PC-3 (cell line): ENCODE measurements at regions not wholly inside any gene's neighbourhood (a gene's known extent, or its start where the extent isn't known, plus 50 kb on each side); places are given as distances from the start of the nearest gene placed in this dataset.

ENCODE experiments used
- ATAC-seq: fragments of 200-7000 bp; cut with Tn5 transposase; 2 replicates; pipeline ENCODE4 v1.9.1; 2020; ENCODE audit warnings: mild to moderate bottlenecking, moderate library complexity
- BruUV-seq: library from RNA; stranded (reverse); fragments of 400-500 nt; replicated peaks from 2 replicates; lab custom pipeline; 2021; lab: Mats Ljungman, UMichigan
- CTCF ChIA-PET: fragments of 300-600 bp; sonication (Branson Sonifier 250); formaldehyde crosslinking; loops from one replicate; lab custom pipeline; 2022; ENCODE audit warnings: antibody characterized with exemption; lab: Charles Lee
- POLR2A ChIA-PET: fragments of 300-600 bp; sonication (Branson Sonifier 250); formaldehyde crosslinking; loops from one replicate; lab custom pipeline; 2022; ENCODE audit warnings: antibody characterized with exemption; ENCODE audit not compliant: unreplicated experiment; lab: Charles Lee
- DNase-seq: peaks from one replicate; pipeline ENCODE4 v3.0.0-alpha.2; 2015
- H2AFZ ChIP-seq: fragments of 300-600 bp; sonication (generic); 2 replicates; pipeline ENCODE4 v1.6.0; 2016; ENCODE audit warnings: antibody characterized with exemption, low read length
- H3F3A ChIP-seq: fragments of 300-600 bp; sonication (generic); one replicate; pipeline ENCODE4 v1.6.0; 2017; ENCODE audit warnings: antibody characterized with exemption, low read length, control low read depth, mild to moderate bottlenecking; ENCODE audit not compliant: unreplicated experiment
- H3K27ac ChIP-seq: fragments of 300-600 bp; sonication (generic); 2 replicates; pipeline ENCODE4 v1.5.1; 2016; ENCODE audit warnings: mild to moderate bottlenecking, low read length
- H3K27me3 ChIP-seq: fragments of 300-600 bp; sonication (generic); 2 replicates; pipeline ENCODE4 v1.6.1; 2016; ENCODE audit warnings: low read length, mixed read lengths
- H3K36me3 ChIP-seq: fragments of 300-600 bp; sonication (generic); 2 replicates; pipeline ENCODE4 v1.6.1; 2016; ENCODE audit warnings: low read depth, mixed run types, low read length, mixed read lengths
- H3K4me1 ChIP-seq: fragments of 300-600 bp; sonication (generic); 2 replicates; pipeline ENCODE4 v1.5.1; 2016; ENCODE audit warnings: low read length; ENCODE audit not compliant: insufficient read depth
- H3K4me2 ChIP-seq: fragments of 300-600 bp; sonication (generic); 2 replicates; pipeline ENCODE4 v1.6.0; 2016; ENCODE audit warnings: low read length
- H3K4me3 ChIP-seq: fragments of 300-600 bp; sonication (generic); 2 replicates; pipeline ENCODE4 v1.5.1; 2016; ENCODE audit warnings: mild to moderate bottlenecking, low read length, mixed read lengths
- H3K79me2 ChIP-seq: fragments of 300-600 bp; sonication (generic); 2 replicates; pipeline ENCODE4 v1.6.1; 2017; ENCODE audit warnings: low read length, mixed read lengths
- H3K9ac ChIP-seq: fragments of 300-600 bp; sonication (generic); 2 replicates; pipeline ENCODE4 v1.6.0; 2016; ENCODE audit warnings: mild to moderate bottlenecking, low read length
- H3K9me2 ChIP-seq: fragments of 300-600 bp; sonication (generic); replicated peaks from 2 replicates; pipeline ENCODE4 v1.6.1; 2016; ENCODE audit warnings: mixed run types, low read length, mixed read lengths
- H3K9me3 ChIP-seq: fragments of 300-600 bp; sonication (generic); 2 replicates; pipeline ENCODE4 v1.6.1; 2016; ENCODE audit warnings: low read length, mixed read lengths
- H4K20me1 ChIP-seq: fragments of 300-600 bp; sonication (generic); 2 replicates; pipeline ENCODE4 v1.6.1; 2016; ENCODE audit warnings: low read length, mixed read lengths
- CTCF ChIP-seq: fragments of 300-600 bp; sonication (generic); conservative IDR thresholded peaks from 2 replicates; pipeline ENCODE4 v1.5.1; 2017; ENCODE audit warnings: antibody characterized with exemption, low read depth, mild to moderate bottlenecking, low read length
- EZH2 ChIP-seq: fragments of 300-600 bp; sonication (generic); IDR thresholded peaks from one replicate; pipeline ENCODE4 v1.6.1; 2017; ENCODE audit warnings: antibody characterized with exemption, mild to moderate bottlenecking, low read length; ENCODE audit not compliant: unreplicated experiment
- EZH2phosphoT487 ChIP-seq: fragments of 300-600 bp; sonication (generic); IDR thresholded peaks from 2 replicates; pipeline ENCODE4 v1.6.1; 2018; ENCODE audit warnings: mild to moderate bottlenecking, antibody characterized with exemption, low read length, borderline replicate concordance
- intact Hi-C: fragments of 100-400 bp; cut with micrococcal nuclease; formaldehyde crosslinking; loops from 2 replicates; pipeline ENCODE4 v1.9.0; 2023

GRCh38 chr5:92992073-92992472 is 588.9 kb downstream of the NR2F1-AS1 start:
- Histone ChIP-seq H3K27ac (no peak overlapping the region), H3F3A (no peaks in the 10 kb centered on the region), H3K36me3 (no peaks in the 10 kb centered on the region)

DNA sequence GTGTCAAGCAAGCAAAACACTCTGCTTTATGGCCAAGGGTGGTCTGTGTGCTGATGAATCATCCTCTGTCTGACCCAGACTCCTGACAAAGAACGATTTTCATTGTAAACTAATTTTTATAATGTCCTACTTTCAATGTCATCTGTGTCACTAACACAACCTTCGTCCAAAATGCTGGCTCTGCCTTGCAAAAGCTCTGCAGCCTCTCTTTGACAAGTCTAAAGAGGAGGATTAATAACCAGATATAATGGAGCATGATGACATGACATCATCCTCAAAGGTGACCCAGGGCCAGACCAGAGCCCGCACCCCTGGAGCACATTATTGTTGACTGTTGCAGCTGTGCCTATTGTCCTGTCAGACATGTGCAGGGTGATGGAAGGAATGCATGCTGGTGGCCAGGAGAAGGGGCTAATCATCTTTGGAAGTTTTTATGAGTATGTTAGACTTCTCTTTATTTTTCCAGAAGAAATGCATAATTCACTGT is 589.4 kb downstream of the NR2F1-AS1 start:
- CTCF ChIA-PET, result no interaction called here
- ATAC-seq (peak; percentile 31), DNase-seq (no peak)
- H3K9ac ChIP-seq, result no peak overlapping the region
- no peaks in the 10 kb centered on the region for H3F3A ChIP-seq
- H3K4me2 ChIP-seq, result no peak overlapping the region
- H3K79me2 ChIP-seq, result no peaks in the 10 kb centered on the region
- BruUV-seq, result no TSS peak
- H2AFZ ChIP-seq, result no peak overlapping the region
- no peak overlapping the region for H3K4me3 ChIP-seq
- no peaks in the 10 kb centered on the region for H3K9me2 ChIP-seq
- no peaks in the 10 kb centered on the region for H3K4me1 ChIP-seq
- H3K36me3 ChIP-seq, result no peaks in the 10 kb centered on the region
- intact Hi-C loops, result no loop called here
- no peaks in the 10 kb centered on the region for H4K20me1 ChIP-seq
- no peaks in the 10 kb centered on the region for H3K27me3 ChIP-seq
- no peak overlapping the region for H3K27ac ChIP-seq
- TF ChIP-seq EZH2 (no peak), CTCF (no peak), EZH2phosphoT487 (no peak)
- POLR2A ChIA-PET, result no interaction called here
- H3K9me3 ChIP-seq, result no peaks in the 10 kb centered on the region

More at GRCh38 chr5:92992073-92992472, 588.9 kb downstream of the NR2F1-AS1 start:
- ChIA-PET CTCF (no interaction called here), POLR2A (no interaction called here)
- Histone ChIP-seq H3K79me2 (no peaks in the 10 kb centered on the region), H3K27me3 (no peaks in the 10 kb centered on the region), H3K9me2 (no peaks in the 10 kb centered on the region), H2AFZ (no peak overlapping the region), H3K9ac (no peak overlapping the region), H3K4me1 (no peaks in the 10 kb centered on the region), H3K4me2 (no peak overlapping the region), H3K4me3 (no peak overlapping the region), H3K9me3 (no peaks in the 10 kb centered on the region), H4K20me1 (no peaks in the 10 kb centered on the region)
- intact Hi-C loops, result no loop called here
- ATAC-seq (peak; percentile 58), DNase-seq (peak; percentile 20)
- no peak for TF ChIP-seq EZH2
- TF ChIP-seq CTCF, result no peak
- no peak for TF ChIP-seq EZH2phosphoT487
- no TSS peak for BruUV-seq

GRCh38 chr5:92990771-92991170 is 590.2 kb downstream of the NR2F1-AS1 start:
- Histone ChIP-seq H3K36me3 (no peaks in the 10 kb centered on the region), H3K27ac (no peak overlapping the region), H3K27me3 (no peaks in the 10 kb centered on the region), H3K9me3 (no peaks in the 10 kb centered on the region), H3K4me3 (no peak overlapping the region), H2AFZ (no peak overlapping the region), H3K4me2 (no peak overlapping the region), H4K20me1 (no peaks in the 10 kb centered on the region), H3K79me2 (no peaks in the 10 kb centered on the region), H3F3A (no peaks in the 10 kb centered on the region), H3K4me1 (no peaks in the 10 kb centered on the region), H3K9ac (no peak overlapping the region), H3K9me2 (no peaks in the 10 kb centered on the region)
- ATAC-seq, result no peak
- no peak for DNase-seq
- ChIA-PET CTCF (no interaction called here), POLR2A (no interaction called here)
- intact Hi-C loops, result no loop called here
- BruUV-seq, result no TSS peak
- TF ChIP-seq EZH2phosphoT487 (no peak), EZH2 (no peak), CTCF (no peak)
